ENCODE measurements at regions not wholly inside any gene's neighbourhood (a gene's known extent, or its start where the extent isn't known, plus 50 kb on each side); places are given as distances from the start of the nearest gene placed in this dataset.

DNA sequence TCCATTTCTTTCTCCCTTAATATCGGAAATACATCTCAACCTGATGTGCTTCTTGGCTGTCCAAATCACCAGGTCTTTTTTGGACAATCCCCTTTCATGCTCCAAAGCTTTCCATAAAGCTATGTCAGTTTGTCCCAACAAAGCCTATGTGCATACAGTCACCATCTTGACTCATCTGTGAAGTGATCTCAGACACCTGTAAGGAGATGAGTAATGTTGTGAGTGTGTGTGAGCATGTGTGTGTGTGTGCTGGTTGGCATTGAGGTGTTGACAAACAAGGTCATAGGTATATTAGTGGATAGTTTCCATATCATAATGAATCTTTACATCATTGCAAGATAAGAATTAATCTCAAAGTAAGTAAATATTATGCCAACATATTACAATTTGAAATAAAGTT is 1243.3 kb upstream of the SEL1L start (continued):
- TF ChIP-seq, protein P1, sequence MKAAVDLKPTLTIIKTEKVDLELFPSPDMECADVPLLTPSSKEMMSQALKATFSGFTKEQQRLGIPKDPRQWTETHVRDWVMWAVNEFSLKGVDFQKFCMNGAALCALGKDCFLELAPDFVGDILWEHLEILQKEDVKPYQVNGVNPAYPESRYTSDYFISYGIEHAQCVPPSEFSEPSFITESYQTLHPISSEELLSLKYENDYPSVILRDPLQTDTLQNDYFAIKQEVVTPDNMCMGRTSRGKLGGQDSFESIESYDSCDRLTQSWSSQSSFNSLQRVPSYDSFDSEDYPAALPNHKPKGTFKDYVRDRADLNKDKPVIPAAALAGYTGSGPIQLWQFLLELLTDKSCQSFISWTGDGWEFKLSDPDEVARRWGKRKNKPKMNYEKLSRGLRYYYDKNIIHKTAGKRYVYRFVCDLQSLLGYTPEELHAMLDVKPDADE (IDR thresholded peaks at IDR 0.05), result no peak
- TF ChIP-seq CREB1 (CRISPR knock-in tag; IDR thresholded peaks at IDR 0.05; ENCODE audit: low read depth), result no peak
- no peak for TF ChIP-seq NANOG (IDR thresholded peaks at IDR 0.05; ENCODE audit: borderline replicate concordance)
- TF ChIP-seq EZH2phosphoT487 (IDR thresholded peaks at IDR 0.05; ENCODE audit: unreplicated experiment), result no peak
- TF ChIP-seq STAT1 (IDR thresholded peaks at IDR 0.05; ENCODE audit: unreplicated experiment), result no peak
- TF ChIP-seq, protein P2, sequence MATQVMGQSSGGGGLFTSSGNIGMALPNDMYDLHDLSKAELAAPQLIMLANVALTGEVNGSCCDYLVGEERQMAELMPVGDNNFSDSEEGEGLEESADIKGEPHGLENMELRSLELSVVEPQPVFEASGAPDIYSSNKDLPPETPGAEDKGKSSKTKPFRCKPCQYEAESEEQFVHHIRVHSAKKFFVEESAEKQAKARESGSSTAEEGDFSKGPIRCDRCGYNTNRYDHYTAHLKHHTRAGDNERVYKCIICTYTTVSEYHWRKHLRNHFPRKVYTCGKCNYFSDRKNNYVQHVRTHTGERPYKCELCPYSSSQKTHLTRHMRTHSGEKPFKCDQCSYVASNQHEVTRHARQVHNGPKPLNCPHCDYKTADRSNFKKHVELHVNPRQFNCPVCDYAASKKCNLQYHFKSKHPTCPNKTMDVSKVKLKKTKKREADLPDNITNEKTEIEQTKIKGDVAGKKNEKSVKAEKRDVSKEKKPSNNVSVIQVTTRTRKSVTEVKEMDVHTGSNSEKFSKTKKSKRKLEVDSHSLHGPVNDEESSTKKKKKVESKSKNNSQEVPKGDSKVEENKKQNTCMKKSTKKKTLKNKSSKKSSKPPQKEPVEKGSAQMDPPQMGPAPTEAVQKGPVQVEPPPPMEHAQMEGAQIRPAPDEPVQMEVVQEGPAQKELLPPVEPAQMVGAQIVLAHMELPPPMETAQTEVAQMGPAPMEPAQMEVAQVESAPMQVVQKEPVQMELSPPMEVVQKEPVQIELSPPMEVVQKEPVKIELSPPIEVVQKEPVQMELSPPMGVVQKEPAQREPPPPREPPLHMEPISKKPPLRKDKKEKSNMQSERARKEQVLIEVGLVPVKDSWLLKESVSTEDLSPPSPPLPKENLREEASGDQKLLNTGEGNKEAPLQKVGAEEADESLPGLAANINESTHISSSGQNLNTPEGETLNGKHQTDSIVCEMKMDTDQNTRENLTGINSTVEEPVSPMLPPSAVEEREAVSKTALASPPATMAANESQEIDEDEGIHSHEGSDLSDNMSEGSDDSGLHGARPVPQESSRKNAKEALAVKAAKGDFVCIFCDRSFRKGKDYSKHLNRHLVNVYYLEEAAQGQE (IDR thresholded peaks at IDR 0.05; ENCODE audit: unreplicated experiment), result no peak
- no peak for TF ChIP-seq ZNF114 (CRISPR knock-in tag; IDR thresholded peaks at IDR 0.05)
- no peak for TF ChIP-seq POLR2AphosphoS5 (IDR thresholded peaks at IDR 0.05; ENCODE audit: low read depth)

GRCh38 chr14:82778008-82778590 is 1244.4 kb upstream of the SEL1L start:
- Histone ChIP-seq H2AFZ (no peak overlapping the region), H3F3A (replicated peaks; ENCODE audit: low read depth) (no peaks in the 10 kb centered on the region), H3K36me3 (ENCODE audit: insufficient read depth) (no peaks in the 10 kb centered on the region), H3K79me2 (replicated peaks; ENCODE audit: insufficient read depth) (no peaks in the 10 kb centered on the region), H3K27me3 (ENCODE audit: insufficient read depth) (no peaks in the 10 kb centered on the region), H3K4me2 (no peak overlapping the region), H4K20me1 (replicated peaks; ENCODE audit: insufficient read depth) (no peaks in the 10 kb centered on the region), H3K27ac (ENCODE audit: low read depth) (no peak overlapping the region), H3K4me1 (ENCODE audit: insufficient read depth) (no peaks in the 10 kb centered on the region), H3K4me3 (no peak overlapping the region), H3K9me2 (ENCODE audit: insufficient read depth) (no peaks in the 10 kb centered on the region)
- no peaks in the 10 kb centered on the region for H3K4me1 Mint-ChIP-seq
- no peak overlapping the region for H3K27ac Mint-ChIP-seq
- peaks cover 27% of the 10 kb centered on the region for H3K9me3 Mint-ChIP-seq
- peaks cover 2% of the 10 kb centered on the region for H3K27me3 Mint-ChIP-seq (ENCODE audit: insufficient read depth, low read depth, poor library complexity)
- H3K4me3 Mint-ChIP-seq, result no peak overlapping the region
- ATAC-seq (no peak), DNase-seq (ENCODE audit: low spot score) (no peak)
- peaks cover 2% of the 10 kb centered on the region; the same call in 2 of the 3 replicates for H3K36me3 Mint-ChIP-seq (ENCODE audit: low read depth)
- TF ChIP-seq EZH2phosphoT487 (IDR thresholded peaks at IDR 0.05; ENCODE audit: unreplicated experiment), result no peak
- TF ChIP-seq JUNB (IDR thresholded peaks at IDR 0.05; ENCODE audit: unreplicated experiment), result no peak
- TF ChIP-seq ZNF331 (CRISPR knock-in tag; IDR thresholded peaks at IDR 0.05; ENCODE audit: low read depth), result no peak
- no peak for TF ChIP-seq ZNF462 (CRISPR knock-in tag; IDR thresholded peaks at IDR 0.05)
- TF ChIP-seq, protein P1 (IDR thresholded peaks at IDR 0.05), result no peak
- TF ChIP-seq CREB1 (CRISPR knock-in tag; IDR thresholded peaks at IDR 0.05; ENCODE audit: low read depth), result no peak

Measured in GM23338 (cell line).